Umbilical cord (tissue), 1 donor: ENCODE measurements at regions not wholly inside any gene's neighbourhood (a gene's known extent, or its start where the extent isn't known, plus 50 kb on each side); places are given as distances from the start of the nearest gene placed in this dataset.
A peak's percentile ranks its signal among the peaks of the same experiment; 100 is the strongest.

Experiments used
- DNase-seq: peaks from one replicate; pipeline ENCODE4 v3.0.0-alpha.2; 2015; ENCODE audit warnings: low spot score

DNA sequence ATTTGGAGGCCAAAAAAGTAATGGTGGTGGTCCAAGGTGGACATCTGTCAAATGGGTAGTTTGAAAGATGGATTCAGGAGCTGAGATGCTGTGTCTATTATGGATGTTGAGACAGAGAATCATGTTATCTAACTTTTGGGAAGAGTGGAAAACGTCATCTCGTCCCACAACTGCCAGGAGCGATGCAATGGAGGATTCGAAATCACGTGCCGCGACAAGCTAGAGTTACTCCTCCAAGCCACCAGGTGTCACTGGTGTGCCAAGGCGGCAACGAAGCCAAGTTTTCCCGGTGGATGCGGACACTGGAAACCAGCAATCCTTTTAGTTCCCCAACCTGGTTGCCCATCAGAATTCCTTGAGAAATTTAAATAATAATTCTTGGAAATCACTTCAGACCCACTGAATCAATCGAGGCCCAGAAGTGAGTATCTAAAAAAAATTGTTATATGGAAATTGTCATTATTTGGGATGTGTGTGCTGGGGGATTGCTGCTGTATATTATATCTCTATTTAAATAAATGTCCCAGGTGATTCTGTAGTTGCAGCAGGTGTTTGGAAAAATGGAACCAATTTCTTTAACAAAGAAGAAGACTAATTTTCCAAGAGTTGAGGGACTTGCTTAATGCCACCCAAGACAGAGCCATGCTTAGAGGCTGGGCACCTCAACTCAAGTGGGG, 206.1 kb downstream of the HAPSTR1 start:
- no peak for DNase-seq

DNA sequence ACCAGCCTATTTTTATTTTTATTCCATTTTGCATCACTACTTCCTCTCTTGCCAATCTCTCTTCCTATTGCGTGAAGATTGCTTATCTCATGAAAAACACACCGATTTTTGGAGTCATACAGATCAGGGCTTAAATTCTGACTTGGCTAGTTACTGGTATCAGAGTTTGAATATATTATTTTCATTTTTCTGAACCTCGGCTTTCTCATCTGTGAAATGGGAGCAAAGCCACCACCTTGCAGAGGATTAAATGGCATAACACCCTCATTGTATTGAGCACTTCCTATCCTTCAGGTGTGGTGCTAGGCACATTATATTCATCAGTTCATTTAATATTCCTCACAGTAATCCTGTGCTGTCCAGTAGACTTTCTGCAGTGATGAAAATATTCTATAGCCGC, 208.8 kb downstream of the HAPSTR1 start:
- DNase-seq = no peak

DNA sequence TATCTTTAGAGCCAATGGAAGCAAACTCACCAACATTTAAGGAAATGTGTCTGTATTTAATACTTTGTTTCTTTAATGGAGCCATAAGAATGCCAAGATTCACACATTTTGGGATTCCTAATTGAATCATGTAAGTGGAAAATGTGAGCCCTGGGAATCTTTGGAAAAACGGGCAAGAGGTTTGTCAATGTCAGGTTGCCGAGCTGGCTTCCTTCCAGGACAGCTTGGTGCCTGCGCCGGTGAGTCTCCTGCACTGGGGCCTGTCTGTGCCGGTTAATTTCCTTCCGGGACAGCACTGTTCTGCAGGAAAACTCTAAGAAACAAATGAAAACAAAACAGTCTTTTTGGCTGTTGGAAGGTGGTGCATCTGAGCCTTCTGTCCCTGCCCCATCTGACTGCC, 210.6 kb downstream of the HAPSTR1 start:
- DNase-seq = no peak

DNA sequence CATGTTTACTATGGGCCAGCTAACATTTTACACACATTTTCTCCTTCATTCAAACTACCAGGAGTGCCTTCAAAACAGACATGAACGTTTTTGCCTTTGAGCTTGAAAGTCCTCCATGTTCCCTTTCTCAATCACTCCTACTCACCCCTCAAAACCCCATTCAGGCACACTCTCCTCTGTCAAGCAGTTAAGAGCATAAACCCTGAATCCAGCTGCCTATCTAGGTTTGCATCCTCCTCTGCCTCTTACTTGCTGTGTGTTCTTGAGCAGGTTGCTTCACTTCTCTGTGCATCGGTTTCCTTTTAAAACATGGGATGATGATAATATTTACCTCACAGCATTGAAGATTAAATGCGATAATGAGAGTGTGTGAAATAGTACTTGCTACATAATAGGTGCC, 215.3 kb downstream of the HAPSTR1 start:
- no peak for DNase-seq

DNA sequence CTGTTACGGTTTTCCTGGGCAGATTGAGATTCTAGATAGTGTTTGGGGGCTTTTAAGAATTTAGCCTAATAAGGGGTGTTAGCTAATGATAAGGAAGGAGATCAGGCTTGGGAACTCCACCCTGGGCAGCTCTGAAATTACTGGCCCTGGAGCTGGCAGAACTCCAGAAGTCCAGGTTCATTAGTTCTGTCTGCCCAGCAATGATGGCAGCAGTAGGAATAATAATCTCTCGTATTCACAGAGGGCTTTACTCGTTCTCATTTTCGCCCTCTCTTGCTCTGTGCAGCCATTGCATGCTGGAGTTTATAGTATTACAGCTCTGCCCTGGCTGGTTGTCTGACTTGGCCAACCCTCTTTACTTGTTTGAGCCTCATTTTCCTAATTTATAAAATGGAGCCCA, 216.0 kb downstream of the HAPSTR1 start:
- DNase-seq = no peak

DNA sequence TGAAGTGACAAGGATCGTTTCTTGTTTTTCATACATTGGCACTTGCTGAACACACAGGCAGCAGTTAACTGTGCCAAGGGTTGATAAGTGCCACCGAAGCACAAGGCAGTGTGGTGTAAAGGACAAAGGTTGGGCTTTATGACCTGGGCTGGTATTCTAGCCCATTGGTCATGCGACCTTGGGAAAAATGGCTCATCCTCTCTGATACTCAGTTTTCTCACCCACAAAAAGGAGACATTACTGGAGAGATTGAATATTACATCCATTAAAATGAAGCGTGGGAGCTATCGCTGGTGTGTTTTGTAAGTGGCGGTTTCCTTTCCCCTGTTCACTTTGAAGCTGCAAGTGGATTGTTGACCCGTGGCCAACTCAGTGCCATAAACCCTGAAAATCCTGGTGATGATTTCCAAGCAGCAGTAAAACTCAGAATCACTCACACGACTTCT, 216.9 kb downstream of the HAPSTR1 start:
- no peak for DNase-seq

DNA sequence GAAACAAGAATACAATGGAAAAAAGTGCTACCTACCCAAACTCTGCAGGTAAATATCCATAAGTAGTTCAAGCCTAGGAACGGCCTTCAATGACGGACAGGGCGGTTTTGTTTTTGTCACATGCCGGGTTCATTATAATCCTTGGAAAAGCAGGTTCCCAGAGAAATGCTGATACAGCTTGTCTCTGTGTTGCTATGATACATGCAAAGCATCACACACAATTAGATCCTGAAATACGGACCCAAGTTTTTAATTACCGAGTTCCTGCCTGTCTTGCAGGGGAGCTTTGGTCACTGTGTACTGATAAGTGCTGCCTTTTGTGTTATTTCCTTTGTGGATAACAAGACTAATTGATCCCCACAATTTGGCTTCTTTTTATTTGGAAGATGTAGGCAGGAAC, 217.4 kb downstream of the HAPSTR1 start:
- DNase-seq = no peak

DNA sequence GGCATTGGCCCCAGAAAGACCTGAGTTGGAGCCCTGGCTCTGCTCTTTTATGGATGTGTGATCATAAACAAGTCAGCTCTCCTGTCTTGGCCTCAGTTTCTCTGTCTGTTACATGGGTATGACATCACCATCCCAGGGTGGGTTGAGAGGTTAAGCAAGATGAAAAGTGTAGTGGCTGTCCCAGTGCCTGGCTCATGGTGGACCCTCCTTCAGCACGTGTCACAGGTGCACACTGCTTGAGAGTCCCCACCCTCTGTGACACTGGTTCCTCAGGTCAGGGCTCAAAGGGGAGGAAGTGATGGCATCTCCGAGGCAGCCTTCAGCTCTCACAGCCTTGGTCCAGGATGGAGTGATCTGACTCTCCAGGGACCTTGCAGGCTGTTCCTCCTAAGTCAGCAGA, 218.4 kb downstream of the HAPSTR1 start:
- no peak for DNase-seq

DNA sequence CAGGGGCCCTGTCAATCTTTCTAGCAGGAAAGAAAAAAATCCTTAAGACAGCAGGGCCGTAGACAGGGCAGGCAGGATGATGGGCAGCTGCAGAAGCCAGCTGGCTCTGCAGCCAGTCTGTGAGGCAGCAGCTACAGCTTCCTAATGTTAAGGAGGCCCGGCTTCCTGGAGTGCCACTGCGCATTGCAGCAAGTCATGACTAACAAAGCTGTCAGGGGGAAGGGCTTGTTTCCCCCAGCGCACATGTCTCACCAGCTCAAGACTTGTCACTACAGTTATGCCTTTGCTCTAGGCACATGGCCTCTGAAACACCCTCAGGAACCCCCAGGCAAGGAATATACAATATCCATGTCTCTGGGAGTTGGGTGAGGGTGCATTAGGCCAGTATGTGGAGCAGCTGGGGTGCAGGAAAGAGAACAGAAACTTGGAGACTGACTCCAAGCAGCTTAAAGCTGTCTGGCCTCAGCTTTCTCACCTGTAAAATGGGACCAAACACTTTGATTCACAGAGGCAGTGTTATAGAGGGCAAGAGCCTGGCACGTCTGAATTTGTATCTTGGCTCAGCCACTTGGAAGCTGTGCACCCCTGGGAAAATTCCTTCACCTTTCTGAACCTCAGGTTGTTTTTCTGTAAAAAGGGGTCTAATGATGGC, 220.0 kb downstream of the HAPSTR1 start:
- DNase-seq = peak; percentile 28

DNA sequence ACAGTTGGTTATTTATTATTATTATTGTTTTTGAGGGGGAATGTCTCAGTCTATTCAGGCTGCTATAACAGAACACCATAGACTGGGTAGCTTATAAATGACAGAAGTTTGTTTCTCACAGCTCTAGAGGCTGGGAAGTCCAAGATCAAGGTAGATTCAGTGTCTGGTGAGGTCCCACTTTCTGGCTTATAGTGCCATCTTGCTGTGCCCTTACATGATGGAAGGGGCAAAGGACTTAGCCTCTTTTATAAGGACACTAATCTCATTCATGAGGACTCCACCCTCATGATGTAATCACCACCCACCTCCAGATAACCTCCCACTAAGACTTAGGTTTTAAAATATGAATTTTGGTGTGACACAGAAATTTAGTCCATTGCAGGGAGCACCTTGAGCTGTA, 224.6 kb downstream of the HAPSTR1 start:
- DNase-seq = no peak

DNA sequence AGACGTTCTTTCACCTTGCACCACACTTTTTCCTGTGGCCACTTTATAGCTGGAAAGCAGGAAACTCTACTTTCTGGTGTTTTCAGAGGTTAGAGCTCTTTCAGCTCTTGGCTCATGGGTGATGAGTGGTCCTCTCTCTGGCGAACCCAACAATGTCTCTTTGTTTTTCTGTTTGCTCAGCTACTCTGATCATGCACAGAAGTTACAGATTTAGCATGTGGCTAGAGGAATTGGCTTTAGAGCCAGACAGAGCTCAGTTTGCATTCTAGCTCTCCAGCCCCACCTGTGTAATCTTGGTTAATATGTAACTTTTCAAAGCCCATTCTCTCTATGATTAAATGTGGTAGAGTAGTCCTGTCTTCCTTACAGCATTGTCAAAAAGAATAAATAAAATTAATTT, 225.2 kb downstream of the HAPSTR1 start:
- DNase-seq = no peak

DNA sequence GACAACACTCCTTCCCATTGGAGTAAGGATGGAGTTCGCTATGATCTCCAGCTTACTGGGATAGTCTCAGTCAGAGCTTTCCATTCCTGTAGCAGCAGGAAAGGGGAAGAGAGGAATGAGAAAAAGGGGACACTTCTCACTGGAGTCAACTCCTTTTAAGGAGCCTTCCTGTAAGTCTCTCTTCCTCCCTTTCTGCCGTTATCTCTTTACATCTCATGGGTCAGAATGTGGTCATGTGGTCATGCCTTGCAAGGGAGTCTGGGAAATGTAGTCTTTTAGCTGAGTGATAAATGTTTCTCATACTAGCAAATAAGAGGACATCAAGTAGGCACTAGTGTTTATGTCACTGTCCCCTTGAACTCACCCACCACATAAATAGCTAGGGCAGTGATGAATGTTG, 227.3 kb downstream of the HAPSTR1 start:
- DNase-seq = no peak

DNA sequence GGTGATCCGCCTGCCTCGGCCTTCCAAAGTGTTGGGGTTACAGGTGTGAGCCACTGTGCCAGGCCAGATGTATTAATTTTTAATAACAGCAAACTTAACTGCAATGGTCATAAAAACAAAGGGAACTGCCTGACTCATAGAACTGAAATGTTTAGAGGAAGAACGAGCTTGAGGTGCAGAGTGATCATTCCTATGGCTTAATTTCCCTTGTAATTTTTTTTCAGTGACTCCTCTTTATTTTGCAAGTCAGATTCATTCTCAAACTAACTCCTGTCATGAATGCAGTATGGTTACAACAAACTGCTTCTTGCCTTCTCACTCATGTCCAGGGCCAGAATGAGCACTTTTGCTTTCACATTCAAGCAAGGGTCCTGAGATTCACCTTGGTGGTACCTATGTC, 231.3 kb downstream of the HAPSTR1 start:
- DNase-seq = no peak

DNA sequence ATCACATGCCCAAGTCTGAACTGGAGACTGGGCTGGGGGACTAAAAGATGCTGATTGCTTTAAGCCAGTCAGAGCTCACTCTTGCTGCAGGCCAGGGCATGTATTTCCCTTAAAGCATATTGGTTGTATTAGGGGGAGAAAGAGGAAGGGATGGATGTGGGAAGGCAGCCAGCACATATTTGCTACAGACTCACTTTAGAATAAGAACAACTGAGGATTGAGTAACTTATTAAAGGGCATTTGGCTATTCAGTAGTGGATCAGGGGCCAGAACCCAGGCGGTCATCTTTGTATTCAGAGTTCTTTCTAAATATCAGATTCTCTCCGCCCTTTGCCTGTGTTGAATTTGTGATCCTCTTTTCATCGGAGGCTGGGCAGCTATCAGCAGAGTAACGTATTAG, 231.7 kb downstream of the HAPSTR1 start:
- no peak for DNase-seq

DNA sequence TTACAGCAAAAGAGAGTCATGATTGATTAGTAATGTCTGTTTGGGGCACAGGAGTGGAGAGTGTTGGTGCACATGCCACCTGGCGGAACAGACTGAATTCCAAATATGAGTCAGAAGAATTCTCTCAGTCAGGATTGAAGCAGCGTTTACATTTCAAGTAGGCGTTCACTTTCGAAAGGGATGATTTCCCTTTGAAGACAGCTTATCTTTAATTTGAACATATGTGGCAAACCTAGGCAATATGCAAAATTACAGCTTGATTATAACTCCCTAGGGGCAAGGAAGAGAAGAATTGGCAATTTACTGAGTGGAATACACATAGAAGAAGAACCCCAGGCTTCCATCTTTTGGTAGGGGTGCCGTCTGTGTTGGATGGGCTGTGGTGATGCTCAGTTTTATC, 235.8 kb downstream of the HAPSTR1 start:
- no peak for DNase-seq

DNA sequence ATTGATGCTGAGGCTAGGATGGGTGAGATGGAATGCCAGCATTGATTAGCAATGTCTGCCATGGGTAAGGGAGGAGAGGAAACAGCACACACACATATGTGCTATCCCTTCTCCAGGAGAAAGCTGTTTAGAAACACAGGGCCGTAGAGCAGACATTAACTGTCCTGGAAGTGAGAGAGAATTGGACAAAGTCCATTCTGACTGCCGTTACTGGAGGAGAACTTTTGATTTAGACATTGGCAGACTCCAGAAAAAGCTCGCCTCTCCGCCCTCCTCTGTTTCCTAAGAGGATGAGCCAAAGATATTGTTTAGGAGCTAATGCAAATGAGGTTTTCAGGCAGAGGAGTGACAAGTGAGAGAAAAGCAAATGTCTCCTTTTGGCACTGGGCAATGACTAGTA, 237.0 kb downstream of the HAPSTR1 start:
- DNase-seq = no peak

DNA sequence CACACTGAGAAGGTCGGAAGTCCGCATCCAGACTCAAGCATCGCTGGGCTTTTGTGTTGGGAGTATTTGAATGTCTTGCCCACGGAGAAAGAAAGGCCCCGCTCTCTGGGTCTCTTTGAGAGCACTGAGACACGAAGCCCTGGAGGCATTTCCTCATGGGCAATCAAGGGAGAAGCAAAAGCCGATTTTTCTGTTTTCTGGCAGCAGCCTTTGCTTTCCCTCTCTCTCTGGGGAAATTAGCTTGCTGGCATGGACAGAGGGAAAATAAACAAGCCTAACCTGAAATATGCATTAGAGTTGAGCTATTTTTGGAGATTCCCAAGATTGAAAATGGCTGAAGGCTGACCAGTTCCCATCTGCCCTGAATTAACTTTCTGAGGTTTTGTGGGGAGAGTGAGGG, 238.7 kb downstream of the HAPSTR1 start:
- DNase-seq = no peak

DNA sequence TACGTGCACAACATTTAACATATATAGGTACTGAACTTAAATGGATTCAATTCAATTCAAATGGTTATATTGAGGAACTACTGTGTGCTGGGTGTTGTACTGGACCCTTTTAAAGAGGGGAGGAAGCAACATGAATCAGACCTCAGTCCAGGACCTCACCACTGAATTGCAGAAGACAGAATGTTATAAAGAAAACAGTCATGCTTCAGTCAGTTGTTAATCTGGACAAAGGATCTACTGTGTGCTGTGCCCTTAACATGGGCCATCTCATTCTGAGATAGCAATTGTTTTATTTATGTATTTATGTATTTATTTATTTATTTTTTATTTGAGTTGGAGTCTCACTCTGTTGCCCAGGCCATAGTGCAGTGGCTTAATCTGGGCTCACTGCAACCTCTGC, 240.1 kb downstream of the HAPSTR1 start:
- no peak for DNase-seq

DNA sequence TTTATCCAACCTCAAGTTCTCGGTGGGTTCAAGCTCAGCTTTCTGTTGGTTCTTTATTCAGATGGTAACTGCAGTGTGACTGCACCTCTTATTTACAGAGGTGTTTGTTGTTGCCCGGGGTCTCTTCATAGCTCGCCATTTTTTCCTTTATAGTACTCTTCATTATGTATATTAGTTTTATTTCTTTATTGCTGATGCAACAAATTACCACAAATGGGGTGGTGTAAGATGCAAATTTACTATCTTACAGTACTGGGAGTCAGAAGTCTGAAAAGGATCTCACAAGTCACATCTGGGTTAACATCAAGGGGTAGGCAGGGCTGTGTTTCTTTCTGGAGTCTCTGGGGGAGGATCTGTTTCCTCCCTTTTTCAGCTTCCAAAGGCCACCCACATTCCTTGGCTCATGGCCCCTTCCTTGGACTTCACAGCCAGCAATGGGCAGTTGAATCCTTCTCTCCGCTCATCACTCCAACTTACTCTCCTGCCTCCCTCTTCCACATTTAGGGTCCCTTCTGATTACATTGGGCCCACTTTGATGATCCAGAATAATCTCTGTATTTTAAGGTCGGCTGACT, 241.2 kb downstream of the HAPSTR1 start:
- DNase-seq = no peak

DNA sequence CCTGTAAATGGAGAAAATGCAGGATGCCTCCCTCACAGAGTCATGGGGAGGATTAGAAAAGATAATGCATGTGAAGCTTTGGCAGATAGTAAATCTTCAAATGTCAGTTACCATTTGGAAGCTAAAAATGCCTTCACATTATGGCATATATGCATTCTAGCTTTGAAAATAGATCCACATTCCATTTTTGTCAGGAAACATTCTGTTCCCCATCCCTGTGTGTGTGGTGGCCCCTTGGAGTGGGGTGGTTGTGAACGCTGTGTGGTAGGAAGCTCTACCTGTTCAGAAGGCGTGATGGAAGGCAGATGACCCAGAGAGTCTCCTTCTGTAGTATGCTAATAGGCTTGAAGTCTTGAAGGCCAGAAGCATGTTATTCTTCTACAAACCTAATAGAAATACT, 242.0 kb downstream of the HAPSTR1 start:
- DNase-seq = no peak

DNA sequence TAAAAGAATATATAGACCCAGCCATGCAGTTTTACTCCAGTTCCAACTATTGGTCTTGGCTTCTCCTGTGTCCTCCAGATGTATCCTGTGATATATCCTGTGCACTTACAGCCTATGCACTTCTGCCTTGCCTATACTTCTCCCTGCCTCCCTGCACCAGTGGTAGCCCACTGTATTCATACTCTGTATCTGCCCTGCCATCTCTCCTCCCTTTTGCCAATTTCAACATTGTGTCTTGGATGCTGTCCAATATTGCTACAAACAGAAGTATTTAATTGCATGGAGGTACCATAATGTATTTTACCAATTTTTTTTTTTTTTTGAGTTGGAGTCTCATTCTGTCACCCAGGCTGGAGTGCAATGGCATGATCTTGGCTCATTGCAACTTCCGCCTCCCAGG, 242.7 kb downstream of the HAPSTR1 start:
- peak; percentile 28 for DNase-seq

DNA sequence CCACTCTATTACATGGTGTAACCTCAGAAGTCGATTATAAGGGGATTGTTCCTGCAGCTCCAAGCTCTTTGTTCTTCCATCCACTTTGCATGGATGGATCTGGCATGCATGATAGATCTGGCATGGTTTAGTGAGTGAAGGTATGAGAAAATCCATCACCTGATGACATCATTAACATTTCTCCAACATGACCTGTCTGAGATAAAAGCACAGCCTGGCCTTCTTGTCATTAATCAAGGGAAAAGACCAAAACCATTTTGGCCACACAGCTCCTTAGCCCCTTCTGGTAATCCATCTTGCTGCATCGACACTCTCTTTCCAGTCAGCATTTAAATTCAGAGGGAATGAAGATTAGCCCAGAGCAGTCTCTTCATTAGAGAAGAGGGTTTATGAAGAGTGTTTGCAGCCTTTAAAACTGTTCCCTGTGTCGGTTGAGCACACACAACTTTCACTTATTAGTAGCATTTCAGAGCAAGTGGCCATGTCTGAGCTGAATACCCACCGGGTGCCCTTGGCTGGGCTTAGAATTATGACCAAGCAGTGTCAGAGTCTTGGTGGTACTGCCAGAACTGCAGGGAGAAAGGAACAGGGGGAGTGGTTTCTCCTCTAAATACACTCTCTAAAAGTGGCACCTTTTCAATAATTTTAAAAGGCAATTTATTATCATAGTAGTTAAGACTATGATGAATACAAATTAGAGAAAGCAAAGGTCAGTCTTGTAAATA, 246.0 kb downstream of the HAPSTR1 start:
- no peak for DNase-seq

DNA sequence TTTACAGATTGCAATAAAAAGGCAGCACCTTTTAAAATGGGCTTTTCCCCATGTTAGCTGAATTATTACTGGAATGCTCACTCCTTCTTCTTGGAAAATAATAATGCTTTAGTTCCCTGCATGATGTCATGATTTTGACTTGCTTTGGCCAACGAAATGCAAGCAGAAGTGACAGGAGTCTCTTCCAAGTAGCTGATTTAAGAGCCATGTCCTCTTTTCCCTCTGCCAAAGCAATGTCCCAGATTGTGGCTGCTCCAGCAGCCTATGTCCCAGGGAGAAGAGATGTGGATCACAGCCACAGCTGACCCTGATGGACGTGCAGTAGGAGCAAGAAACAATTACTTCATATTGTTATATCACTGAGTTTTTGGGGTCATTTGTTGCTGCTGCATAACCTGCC, 246.6 kb downstream of the HAPSTR1 start:
- no peak for DNase-seq
